HS-5 (cell line): ENCODE measurements at regions not wholly inside any gene's neighbourhood (a gene's known extent, or its start where the extent isn't known, plus 50 kb on each side); places are given as distances from the start of the nearest gene placed in this dataset.
"Not testable (repeated sequence)": the region's sequence is repeated elsewhere in the genome, so short reads cannot be mapped to it uniquely, and the experiment has no call there.

ENCODE experiments used
- DNase-seq: peaks from one replicate; pipeline ENCODE4 v3.0.0-alpha.2; 2012; ENCODE audit warnings: low read depth

DNA sequence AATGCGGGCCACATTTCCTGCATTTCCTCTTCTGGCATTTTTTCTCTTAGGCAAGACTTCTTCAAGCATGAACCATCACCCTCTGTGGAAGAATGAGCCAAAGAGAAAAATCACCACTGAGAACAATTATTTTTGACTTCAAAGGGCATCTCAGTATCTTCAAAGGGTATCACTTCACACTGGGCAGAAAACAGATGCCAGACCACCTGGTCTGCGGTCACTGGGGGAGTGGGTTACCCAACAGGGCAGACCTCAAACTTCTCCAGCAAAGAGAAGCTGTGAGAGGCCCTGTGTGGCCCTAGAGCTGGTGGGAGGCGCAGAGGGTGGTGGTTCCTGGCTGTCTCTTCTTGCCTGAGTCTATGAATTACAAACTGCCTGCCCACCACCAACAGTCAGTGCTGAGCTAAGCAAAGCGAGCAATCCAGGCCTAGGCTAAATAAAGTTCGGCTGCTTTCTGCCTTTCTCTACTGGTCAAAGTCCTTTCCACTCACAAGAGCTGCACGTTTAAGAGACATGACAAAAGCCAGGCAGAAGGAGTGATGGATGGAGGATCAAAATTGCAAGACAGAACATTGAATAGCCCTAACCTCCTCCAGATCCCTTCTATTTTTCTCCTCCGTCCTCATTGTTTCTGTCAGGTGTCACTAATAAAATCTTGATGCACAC is 602.7 kb upstream of the CDH5 start:
- DNase-seq: no peak

DNA sequence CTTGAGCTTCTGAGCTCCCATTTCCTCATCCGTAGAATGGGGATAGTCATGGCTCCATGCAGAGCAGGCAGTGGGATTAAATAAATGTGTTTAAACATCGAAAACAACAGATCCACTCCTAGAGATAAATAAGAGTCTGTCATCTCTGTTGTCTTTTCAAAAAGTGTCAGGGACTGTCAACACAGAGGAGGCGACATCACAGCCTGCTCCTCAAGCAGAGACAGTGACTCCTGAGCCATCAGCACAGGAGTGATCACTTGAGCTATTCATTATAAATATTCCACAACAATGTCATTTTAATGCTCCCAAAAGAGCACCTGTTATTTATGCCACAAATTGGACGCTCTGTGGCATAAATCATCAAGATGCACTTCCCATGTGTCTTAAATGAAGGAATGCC is 605.6 kb upstream of the CDH5 start:
- DNase-seq: no peak

DNA sequence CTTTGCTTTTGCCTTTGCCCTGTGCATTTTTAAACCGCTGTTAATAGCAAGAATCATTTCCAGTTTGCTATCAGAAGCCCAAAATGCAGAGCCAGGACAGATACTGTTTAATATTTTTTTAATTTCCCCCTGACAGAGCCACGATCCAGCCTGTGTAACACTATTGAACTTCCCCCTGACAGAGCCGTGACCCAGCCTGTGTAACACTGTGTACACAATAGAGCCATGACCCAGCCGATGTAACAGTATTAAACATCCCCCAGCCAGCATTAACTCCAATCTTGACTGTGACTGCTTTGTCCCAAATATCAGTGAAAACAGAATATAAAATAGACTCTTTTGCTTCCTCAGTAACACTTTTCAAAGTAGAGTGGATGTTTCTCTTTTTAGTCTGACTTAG is 607.9 kb upstream of the CDH5 start:
- no peak for DNase-seq

DNA sequence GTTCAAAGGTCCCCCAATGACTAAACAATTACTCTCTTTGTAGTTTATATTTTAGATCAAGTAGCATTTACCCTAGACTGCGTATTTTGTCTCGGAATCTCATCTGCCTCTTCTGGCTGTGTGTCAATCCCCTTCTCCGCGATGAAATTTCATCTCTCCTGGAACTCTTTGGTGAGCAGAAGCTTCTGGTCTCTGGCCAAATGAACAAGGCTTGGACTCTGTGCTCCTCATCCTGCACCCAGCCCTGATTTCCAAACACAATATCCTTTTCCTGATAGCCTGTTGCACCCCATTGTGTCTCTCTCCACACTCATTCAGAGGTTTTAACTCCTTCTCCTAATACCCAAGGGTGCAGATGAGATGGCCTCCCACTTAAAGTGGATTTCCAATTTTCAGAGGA is 609.4 kb upstream of the CDH5 start:
- no peak for DNase-seq

DNA sequence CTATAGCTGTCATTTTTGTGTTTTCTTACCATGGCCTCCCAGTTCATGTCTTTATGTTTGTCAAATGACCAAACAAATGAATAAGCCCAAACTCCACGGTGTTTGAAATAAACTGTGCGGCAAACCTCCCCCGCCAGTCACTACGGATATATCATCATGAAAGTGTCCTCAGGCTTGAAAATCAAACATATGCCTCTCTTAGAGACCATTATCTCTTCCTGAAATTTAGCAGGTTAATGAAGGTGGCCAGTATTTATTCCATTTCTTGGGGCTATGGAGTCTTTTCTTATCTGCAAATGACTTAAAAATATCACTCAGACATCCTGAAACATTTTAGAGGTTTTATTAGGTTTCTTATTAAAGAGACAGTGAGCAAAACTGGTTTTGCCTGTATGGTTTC is 610.3 kb upstream of the CDH5 start:
- DNase-seq: no peak

DNA sequence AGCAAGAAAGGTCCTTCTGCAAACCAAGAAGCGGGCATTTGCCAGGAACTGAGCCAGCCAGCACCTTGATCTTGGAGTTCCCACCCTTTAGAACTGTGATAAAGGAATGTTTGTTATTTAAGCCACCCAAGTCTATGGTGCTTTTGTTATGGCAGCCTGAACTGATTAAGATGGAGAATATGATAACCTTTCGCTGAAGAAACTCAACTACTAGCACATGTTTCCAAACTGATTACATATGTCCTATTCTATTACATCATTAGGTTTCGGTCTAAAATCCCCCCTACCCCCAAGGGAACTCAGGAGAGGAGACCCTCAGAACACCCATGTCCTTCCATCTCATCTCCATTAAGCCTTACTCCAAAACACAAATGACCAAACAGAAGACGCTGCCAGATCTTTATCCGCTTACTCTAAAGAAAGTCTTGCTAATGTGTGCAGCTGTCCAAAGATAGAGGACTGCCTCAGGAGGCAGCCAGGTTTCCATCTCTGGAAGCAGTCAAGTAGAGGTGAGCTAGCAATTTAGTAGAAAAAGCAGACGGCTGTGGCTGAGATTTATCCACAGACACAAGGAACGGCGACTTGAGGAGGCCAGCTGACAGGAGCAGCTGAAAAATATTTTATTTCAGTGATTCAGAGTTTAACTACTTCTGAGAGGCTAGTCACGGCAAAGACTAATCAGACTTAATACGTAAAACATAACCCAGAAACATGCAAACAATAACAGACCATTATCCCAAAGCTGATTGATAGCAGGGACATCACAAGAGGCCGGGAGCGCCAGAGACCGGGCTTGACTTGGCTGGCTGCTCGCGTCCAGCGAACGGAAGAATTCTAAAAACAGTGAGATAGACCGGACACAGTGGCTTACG is 611.4 kb upstream of the CDH5 start:
- no peak for DNase-seq

DNA sequence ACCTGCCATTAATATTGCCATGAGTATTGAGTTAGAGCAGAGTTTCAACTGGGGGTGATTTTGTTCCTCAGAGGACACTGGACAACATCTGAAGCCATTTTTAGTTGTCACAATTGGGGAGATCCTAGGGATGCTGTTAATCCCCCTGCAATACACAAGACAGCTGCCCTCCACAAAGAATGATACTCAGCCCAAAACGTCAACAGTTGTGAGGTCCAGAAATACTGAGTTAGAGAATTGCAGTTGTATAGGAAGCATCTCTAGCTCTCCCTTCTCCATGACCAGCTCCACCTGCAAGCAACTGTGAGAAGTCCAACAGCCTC is 614.0 kb upstream of the CDH5 start:
- no peak for DNase-seq

DNA sequence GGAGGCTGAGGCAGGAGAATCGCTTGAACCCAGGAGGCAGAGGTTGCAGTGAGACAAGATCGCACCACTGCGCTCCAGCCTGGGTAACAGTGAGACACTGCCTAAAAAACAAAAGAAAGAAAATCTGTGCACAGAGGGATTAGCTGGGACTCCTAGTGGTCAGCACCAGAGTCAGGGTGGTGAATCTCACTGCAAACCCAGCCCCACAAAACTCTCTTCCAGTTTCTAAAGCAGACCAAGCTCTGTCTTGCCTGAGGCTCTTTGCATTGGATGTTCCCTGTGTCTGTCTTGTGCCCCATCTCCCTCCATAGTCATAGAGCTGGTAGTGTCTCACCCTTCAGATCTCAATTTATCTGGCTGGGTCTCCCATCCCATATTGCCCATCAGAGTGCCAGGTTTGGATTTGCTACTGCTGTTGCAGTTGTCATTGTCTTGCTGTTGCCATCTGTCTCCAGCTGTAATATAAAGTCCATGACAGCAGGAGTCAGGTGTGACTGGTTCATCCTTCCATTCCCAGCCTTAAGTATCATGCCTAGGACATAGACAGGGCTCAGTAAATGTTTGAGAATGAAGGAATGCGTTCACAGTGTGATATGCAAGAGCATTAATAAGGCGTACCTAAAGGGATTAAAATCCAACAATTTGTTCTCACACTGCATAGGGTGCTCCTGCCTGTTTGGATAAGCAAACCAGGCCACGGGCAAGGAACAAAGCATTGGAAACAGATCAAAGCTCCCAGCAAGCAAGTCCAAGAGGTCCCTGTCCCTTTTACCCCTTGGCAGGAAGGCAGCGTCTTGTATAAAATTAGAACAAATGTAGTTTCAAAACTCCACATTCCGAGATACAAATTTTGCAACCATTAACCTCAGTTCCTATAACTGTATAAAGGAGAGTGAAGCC is 614.6 kb upstream of the CDH5 start:
- no peak for DNase-seq

DNA sequence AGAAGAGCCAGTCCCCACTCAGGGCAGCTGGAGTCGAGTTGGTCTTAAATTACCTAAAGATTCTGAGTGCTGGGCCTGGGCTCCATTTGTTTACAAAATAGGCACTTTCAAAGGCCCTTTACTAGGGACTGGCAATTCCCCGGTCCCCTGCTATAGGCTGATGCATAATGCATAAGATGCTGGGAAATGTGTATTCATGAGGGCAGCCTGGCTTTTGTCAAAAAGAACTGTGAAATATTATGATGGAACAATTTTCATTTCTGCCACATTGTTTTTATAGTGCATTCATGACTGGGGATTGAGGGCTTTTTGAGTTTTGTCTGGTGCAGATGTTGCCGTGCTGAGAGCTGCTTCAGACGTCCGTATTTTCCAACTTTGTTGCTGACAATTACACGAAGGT is 617.0 kb upstream of the CDH5 start:
- DNase-seq: no peak

DNA sequence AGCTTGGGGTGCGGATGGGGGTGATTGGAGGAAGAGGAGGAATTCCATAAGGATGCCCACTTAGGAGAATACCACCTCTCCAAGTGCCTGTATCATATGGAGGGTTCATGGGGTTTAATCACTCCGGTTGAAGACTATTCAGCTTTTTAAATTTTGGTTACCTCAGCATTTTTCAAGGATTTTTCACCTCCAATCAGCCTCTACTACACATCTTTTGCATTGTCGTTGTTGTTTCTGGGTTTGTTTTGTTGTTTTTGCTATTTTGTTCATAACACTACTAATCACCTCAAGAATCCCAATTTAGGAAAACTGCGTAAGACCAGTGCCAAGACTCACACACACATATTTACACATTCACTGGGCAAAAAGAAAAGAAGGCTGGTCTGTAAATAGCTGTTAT is 619.5 kb upstream of the CDH5 start:
- DNase-seq: no peak

DNA sequence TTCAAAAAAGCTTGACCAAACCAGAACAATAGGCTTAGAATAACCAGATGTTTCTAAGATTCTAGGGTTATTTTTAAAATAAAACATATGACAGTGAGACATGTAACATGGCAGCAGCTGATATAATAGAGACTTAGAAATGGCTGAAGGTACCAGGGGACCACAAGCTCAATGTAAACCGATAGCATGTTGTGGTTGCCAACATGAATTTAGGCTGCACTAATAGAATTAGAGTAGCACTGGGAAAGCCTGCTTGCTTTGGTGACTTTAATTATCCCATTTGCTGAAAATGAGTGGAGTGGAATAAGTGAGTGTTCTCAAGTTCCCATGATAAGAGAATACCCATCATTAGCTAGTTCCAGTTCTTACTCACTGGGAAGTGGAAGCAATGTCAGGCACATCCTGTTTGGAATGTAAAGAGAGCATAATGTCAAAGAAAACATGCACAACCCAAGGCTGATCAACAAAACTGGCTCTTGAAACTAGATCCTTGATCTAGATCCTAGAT is 621.2 kb upstream of the CDH5 start:
- DNase-seq: no peak

DNA sequence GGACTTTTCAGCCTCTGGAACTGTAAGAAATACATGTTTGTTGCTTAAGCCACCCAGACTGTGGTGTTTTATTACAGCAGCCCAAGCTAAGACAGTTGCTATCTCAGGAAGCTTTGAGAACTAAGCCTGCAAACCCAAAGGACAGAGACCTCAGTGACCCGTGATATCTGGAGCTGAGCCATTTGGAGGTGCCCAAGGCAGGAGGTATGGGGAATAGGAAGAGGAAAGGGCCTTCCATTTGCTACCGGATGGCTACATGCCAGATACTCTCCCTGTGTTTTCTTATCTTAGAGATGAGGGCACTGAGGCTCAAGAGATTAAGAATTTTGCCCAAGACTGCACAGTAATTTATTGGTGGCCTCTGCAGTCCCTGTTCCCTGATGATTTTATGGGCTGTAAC is 622.1 kb upstream of the CDH5 start:
- no peak for DNase-seq

DNA sequence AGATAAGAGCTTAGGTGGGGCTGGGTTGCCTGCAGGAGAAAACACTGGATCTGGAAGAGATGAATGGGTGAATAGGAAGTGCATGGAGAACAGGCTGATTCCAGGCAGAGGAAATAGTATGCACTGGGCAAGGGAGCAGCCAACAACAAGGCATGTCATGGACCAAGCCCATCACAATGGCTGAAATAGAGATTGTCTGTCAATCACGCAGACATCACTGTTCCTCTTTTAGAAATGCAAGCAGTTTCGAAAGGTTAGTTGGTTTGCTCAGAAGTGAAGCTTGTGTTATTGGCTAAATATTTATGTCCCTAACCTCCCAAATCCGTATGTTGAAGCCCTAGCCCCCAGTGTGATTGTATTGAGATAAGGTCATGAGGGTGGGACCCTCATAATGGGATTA is 621.7 kb upstream of the CDH11 start:
- DNase-seq: no peak

DNA sequence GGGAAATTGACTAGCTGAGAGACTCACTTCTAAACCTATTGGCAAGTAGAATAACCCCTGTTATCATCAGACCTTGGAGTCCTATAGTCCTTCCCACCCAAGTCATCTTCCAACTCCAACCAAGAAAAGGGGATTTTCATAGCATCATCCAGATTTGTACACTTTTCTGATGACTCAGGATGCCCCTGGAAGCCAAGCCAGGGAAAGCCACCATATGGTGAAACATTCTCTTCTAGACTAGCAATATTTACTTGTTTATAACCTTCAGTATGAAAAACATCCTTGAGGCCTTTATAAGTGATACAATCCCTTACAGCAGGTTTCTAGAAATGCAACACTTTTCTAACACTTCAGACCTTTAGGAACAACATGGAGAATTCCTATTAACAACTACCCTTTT is 618.8 kb upstream of the CDH11 start:
- no peak for DNase-seq

DNA sequence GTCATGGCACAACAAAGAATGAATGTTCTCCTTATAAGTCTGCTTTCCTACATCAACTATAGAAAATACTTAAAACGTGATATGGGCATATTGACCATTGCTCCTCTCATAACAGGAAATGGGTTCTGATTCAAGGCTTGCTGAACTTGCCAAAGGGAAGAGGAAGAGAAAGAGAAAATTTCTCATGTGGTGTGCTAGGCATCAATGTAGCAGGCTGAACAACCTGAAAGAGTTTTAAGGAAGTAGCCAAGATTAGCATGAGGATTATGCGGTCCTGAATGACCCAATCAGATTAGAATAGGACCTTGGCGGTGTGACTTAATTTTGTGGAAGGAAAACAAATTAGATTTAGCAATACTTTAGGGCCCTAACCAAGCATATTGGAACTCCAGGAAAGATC is 617.7 kb upstream of the CDH11 start:
- DNase-seq: no peak

DNA sequence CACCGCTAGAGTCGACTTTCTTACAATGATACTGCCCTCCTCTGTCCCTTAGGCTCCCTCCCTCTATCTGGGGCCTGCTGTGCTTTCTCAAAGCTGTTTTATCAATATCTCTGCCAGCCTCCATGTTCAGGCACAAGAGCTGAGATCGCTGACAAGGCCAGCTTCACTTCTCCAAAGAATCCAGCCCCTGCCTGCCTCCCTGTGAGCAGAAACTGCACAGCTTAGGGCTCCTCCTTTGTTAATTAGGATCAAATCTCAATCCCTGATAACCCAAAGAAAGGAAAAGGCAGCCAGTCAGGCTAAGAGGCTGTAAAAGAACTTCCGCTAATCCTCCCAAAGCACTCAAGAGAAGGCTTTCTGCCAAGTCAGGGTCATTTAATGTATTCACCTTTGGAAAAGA is 616.0 kb upstream of the CDH11 start:
- DNase-seq: no peak

DNA sequence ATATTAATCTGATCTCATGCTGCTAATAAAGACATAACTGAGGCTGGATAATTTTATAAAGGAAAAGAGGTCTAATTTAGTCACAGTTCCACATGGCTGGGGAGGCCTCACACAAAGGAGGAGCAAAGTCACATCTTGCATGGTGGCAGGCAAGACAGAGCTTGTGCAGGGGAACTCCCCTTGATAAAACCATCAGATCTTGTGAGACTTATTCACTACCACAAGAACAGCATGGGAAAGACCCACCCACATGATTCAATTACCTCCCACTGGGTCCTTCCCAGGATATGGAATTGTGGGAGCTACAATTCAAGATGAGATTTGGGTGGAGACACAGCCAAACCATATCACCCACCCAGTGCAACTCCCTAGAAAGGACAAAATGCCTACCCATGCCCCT is 613.8 kb upstream of the CDH11 start:
- DNase-seq: not testable (repeated sequence)

DNA sequence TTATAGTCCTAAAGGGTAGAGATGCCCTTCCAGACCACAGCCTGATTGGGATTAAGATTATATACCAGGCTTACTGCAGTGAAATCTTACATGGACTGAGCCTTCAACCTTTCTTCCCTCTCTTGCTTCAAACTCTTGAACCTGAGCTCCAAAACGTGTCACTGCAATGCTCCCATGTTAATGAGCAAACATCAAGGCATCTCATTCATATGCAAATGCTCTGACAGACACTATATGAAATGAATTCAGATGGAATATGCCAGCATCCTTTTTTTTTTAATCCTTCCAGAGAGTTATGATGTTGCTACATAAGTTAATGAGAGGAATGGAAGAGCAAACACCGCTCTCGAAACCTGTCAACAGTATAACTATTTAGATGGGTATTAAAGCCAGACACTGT is 611.9 kb upstream of the CDH11 start:
- DNase-seq: no peak

DNA sequence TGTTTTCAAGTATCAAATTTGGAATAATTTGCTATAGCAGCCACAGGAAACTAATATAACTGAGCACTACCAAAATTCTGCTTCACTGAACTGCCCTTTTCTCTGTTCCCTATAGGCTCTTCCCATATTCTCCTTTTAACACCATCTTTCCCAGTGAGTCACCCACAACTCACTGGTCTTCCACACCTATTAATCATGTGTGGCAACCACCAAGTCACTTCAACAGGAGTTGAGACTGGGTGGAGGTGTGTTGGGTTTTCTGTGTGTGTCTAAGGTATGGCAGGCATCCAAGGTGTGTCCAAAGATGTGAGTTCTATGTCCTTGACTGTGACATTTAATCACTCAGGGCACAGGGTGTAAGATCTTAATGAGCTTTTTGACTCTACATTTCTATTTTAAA is 610.0 kb upstream of the CDH11 start:
- DNase-seq: no peak

DNA sequence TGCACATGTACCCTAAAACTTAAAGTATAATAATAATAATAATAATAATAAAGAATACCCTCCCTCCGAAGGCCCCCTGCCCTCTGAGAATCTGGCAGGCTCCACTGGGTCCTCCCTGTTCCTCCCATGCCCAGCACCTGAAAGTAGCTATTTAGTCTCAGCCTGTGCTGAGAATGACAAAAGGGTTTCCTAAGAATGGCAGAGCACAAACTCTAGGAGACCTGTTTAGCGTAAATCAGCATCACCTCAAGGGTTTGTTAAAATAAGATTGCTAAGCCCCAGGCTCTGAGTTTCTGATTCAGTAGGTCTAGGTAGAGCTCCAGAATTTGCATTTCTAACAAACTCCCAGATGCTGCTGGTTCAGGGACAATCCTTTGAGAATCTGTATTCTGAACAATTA is 606.8 kb upstream of the CDH11 start:
- DNase-seq: no peak

DNA sequence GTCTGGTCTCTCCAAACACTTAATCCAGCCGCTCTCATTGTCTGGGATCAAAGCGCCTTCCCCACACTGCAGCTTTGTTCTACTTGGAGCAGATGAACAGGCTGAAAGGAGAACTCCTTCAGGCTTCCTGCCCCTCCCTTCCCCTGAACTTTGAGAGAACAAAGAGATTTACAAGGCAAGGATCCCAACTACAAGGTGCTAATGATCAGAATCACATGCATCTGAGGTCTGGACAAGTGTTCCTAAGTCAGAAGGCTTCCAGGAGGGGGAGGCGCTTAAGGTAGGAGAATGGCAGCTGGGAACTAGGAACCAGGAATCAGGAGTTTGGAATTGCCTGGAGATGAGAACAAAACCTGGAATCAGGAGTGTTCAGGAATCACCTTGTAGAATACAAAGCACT is 606.3 kb upstream of the CDH11 start:
- DNase-seq: no peak

DNA sequence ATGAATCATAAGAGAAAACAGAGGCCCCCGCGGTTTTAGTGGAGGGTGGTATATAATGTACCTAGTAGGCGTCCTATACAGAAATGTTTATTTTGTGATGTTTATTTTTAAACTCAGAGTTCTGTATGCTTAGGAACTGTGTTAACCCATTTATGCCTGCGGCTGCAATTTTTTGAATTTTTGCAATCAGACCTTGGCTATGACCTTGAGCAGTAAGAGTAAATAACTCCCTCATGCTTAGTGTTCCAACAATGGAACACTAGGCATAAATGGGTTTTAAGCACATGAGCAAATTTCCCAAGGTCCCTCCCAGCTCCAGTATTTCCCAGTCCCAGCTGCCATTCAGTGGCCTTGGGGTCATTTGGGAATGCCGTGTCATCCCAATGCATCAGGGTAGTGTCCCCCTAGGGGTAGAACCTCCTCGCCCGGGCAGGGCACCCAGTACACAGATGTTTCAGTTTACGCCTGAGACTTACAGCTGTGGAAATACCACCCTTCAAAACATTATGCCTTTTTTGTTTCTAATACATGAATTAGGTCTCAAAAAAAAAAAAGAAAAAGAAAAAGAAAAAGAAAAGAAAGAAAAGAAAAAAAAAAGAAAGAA is 605.8 kb upstream of the CDH11 start:
- DNase-seq: no peak
